GM12878 (cell line): ENCODE measurements at regions not wholly inside any gene's neighbourhood (a gene's known extent, or its start where the extent isn't known, plus 50 kb on each side); places are given as distances from the start of the nearest gene placed in this dataset.

ENCODE experiments used
- ATAC-seq: fragments of 200-7000 bp; cut with Tn5 transposase; 3 replicates; pipeline ENCODE4 v1.9.1; 2020; ENCODE audit warnings: mild to moderate bottlenecking, moderate library complexity
- BruUV-seq: library from RNA; stranded (reverse); fragments of 400-500 nt; replicated peaks from 2 replicates; lab custom pipeline; 2021; lab: Mats Ljungman, UMichigan
- CTCF ChIA-PET: fragments of 300-600 bp; sonication (Branson Sonifier 250); formaldehyde crosslinking; extraction: SDS; loops from one replicate; lab custom pipeline; 2021; ENCODE audit warnings: inconsistent platforms; lab: Yijun Ruan, JAX
- POLR2A ChIA-PET: fragments of 350-600 bp; formaldehyde crosslinking; extraction: SDS; loops from one replicate; lab custom pipeline; 2021; ENCODE audit warnings: inconsistent platforms; lab: Charles Lee
- RAD21 ChIA-PET: fragments of 300-600 bp; sonication (Branson Sonifier 250); formaldehyde crosslinking; loops from one replicate; lab custom pipeline; 2023; ENCODE audit warnings: antibody characterized with exemption; ENCODE audit not compliant: unreplicated experiment; lab: Charles Lee
- SMC1A ChIA-PET: fragments of 300-600 bp; sonication (Branson Sonifier 250); formaldehyde crosslinking; loops from one replicate; lab custom pipeline; 2023; ENCODE audit not compliant: unreplicated experiment, uncharacterized antibody; lab: Charles Lee
- DNase-seq: peaks from one replicate; pipeline ENCODE4 v3.0.0-alpha.2; 2011; ENCODE audit warnings: low read depth, low spot score
- FAIRE-seq: peaks from 3 replicates; lab custom pipeline; 2011; peaks lifted over from hg19 to GRCh38; lab: Jason Lieb, UNC
- H2AFZ ChIP-seq: 2 replicates; pipeline ENCODE4 v1.6.0; 2011; ENCODE audit warnings: low read depth, low read length, control low read depth; ENCODE audit not compliant: control insufficient read depth
- H3K27ac ChIP-seq: 2 replicates; pipeline ENCODE4 v1.5.1; 2011; ENCODE audit warnings: control low read depth; ENCODE audit not compliant: control insufficient read depth, insufficient read depth
- H3K27me3 ChIP-seq, 2 experiments: replicated peaks in 1 of 2; 2 replicates each; pipeline versions ENCODE4 v1.6.0 to v1.6.1; 2011; ENCODE audit warnings: low read length in 1 of 2; ENCODE audit not compliant: control insufficient read depth in 2 of 2, insufficient read depth in 2 of 2
- H3K36me3 ChIP-seq, 2 experiments: 2 replicates each; pipeline ENCODE4 v1.5.1; 2011; ENCODE audit warnings: low read length in 1 of 2; ENCODE audit not compliant: control insufficient read depth in 2 of 2, insufficient read depth in 2 of 2
- H3K4me1 ChIP-seq: 2 replicates; pipeline ENCODE4 v1.6.1; 2011; ENCODE audit warnings: mild to moderate bottlenecking, low read length, moderate library complexity, mixed read lengths; ENCODE audit not compliant: control insufficient read depth, insufficient read depth
- H3K4me2 ChIP-seq: 2 replicates; pipeline ENCODE4 v1.6.0; 2011; ENCODE audit warnings: control low read depth; ENCODE audit not compliant: control insufficient read depth, insufficient read depth
- H3K4me3 ChIP-seq: fragments of 200-600 bp; sonication (generic); 2 replicates; pipeline ENCODE4 v1.5.1; 2016
- H3K79me2 ChIP-seq: 2 replicates; pipeline ENCODE4 v1.6.0; 2011; ENCODE audit warnings: low read length; ENCODE audit not compliant: control insufficient read depth, insufficient read depth
- H3K9ac ChIP-seq: 2 replicates; pipeline ENCODE4 v1.8.0; 2011; ENCODE audit warnings: low read length, control low read depth, mixed read lengths; ENCODE audit not compliant: control insufficient read depth, insufficient read depth
- H3K9me3 ChIP-seq: replicated peaks from 3 replicates; pipeline ENCODE4 v1.5.1; 2011; ENCODE audit warnings: mild to moderate bottlenecking, low read length; ENCODE audit not compliant: control insufficient read depth, insufficient read depth
- H4K20me1 ChIP-seq: 2 replicates; pipeline ENCODE4 v1.6.0; 2011; ENCODE audit not compliant: control insufficient read depth, insufficient read depth
- CBFB ChIP-seq: IDR thresholded peaks from 2 replicates; pipeline ENCODE4 v1.6.1; 2016; ENCODE audit warnings: antibody characterized with exemption, low read depth
- IKZF2 ChIP-seq, 2 experiments: fragments of 450-650 bp; IDR thresholded peaks; 2 replicates each; pipeline ENCODE4 v1.6.1; 2017; ENCODE audit warnings: mild to moderate bottlenecking in 2 of 2, moderate library complexity in 2 of 2
- KAT2A ChIP-seq: conservative IDR thresholded peaks from 2 replicates; pipeline ENCODE4 v1.6.1; 2011; ENCODE audit warnings: low read depth, low read length; ENCODE audit not compliant: control insufficient read depth
- LARP7 ChIP-seq: fragments of 450-650 bp; IDR thresholded peaks from 2 replicates; pipeline ENCODE4 v1.6.1; 2017; ENCODE audit warnings: mild to moderate bottlenecking
- MYB ChIP-seq: fragments of 150-350 bp; IDR thresholded peaks from 2 replicates; pipeline ENCODE4 v1.6.1; 2014; ENCODE audit warnings: mild to moderate bottlenecking, low read depth, low read length, borderline replicate concordance
- NR2C2 ChIP-seq: IDR thresholded peaks from 2 replicates; pipeline ENCODE4 v1.6.1; 2011; ENCODE audit warnings: borderline replicate concordance, low read depth; ENCODE audit not compliant: control insufficient read depth, insufficient read length
- NRF1 ChIP-seq: conservative IDR thresholded peaks from 2 replicates; pipeline ENCODE4 v1.6.1; 2011; ENCODE audit warnings: mild to moderate bottlenecking, low read depth, low read length, improper control_type of control experiment
- PML ChIP-seq: IDR thresholded peaks from 2 replicates; pipeline ENCODE4 v1.6.1; 2012; ENCODE audit warnings: low read length, inconsistent platforms
- WRNIP1 ChIP-seq: IDR thresholded peaks from 2 replicates; pipeline ENCODE4 v1.6.1; 2011; ENCODE audit warnings: low read depth, low read length, improper control_type of control experiment, borderline replicate concordance
- ZNF24 ChIP-seq: fragments of 450-650 bp; IDR thresholded peaks from 2 replicates; pipeline ENCODE4 v1.6.1; 2017; ENCODE audit warnings: antibody characterized with exemption, mild to moderate bottlenecking
- WGBS: methylation state at CpG from one replicate; pipeline ENCODE4 v1.1.6; 2016; ENCODE audit warnings: low lambda C conversion rate; ENCODE audit not compliant: insufficient replicate concordance, insufficient coverage; ENCODE audit errors: missing lambda C conversion rate; 5-methylcytosine and 5-hydroxymethylcytosine counted together
- in situ Hi-C: fragments of 300-500 bp; cut with MboI; formaldehyde crosslinking; loops from 9 replicates; pipeline ENCODE4 v1.14.3; 2018; ENCODE audit warnings: mixed read lengths
- intact Hi-C: fragments of 100-400 bp; cut with micrococcal nuclease; formaldehyde crosslinking; loops from one replicate; pipeline ENCODE4 v1.14.2; 2022; ENCODE audit not compliant: unreplicated experiment
- TF ChIP-seq, protein P1 (sequence below): fragments of 450-650 bp; IDR thresholded peaks from 2 replicates; pipeline ENCODE4 v1.6.1; 2017; ENCODE audit warnings: antibody characterized with exemption, mild to moderate bottlenecking, moderate library complexity
- TF ChIP-seq, protein P2 (sequence below): IDR thresholded peaks from 2 replicates; pipeline ENCODE4 v1.6.1; 2012; ENCODE audit warnings: low read depth, low read length, improper control_type of control experiment
- TF ChIP-seq, protein P3 (sequence below): fragments of 450-650 bp; formaldehyde crosslinking; IDR thresholded peaks from 2 replicates; pipeline ENCODE4 v1.4.0; 2022; ENCODE audit warnings: mild to moderate bottlenecking, moderate library complexity

DNA sequence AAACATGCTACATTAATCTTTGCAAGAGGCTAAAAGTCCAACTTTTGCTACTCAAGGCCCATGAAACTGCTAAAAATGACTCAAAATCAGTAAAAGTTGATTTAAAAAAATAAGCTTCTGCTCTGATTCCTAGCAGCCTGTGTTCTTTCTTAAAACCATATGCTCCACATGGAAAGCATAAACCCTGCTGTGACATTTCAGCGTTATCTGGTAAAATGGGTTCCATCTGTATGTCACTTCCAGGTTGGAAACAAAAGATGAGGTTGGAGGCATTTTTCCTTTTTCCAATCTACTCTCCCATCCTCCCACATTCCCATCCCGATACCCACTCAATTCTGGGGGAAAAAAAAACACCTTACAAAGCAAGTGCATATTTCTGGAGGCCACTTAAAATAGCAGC is 439.5 kb downstream of the NEBL start:
- Histone ChIP-seq H2AFZ (no peak overlapping the region), H3K9ac (no peak overlapping the region), H3K79me2 (no peaks in the 10 kb centered on the region), H3K27me3 (no peaks in the 10 kb centered on the region), H3K4me2 (no peak overlapping the region), H4K20me1 (no peaks in the 10 kb centered on the region), H3K9me3 (no peaks in the 10 kb centered on the region), H3K27ac (no peak overlapping the region), H3K4me1 (no peaks in the 10 kb centered on the region), H3K4me3 (no peak overlapping the region), H3K36me3 (no peaks in the 10 kb centered on the region)
- intact Hi-C loops (no loop called here), in situ Hi-C loops (no loop called here)
- DNase-seq = no peak
- no peak for ATAC-seq
- TF ChIP-seq NR2C2 (no peak), CBFB (no peak), LARP7 (no peak), WRNIP1 (no peak), KAT2A (no peak), IKZF2 (IDR thresholded peaks at IDR 0.05) (no peak), ZNF24 (no peak), NRF1 (no peak), PML (no peak), MYB (no peak)
- TF ChIP-seq, protein P1, sequence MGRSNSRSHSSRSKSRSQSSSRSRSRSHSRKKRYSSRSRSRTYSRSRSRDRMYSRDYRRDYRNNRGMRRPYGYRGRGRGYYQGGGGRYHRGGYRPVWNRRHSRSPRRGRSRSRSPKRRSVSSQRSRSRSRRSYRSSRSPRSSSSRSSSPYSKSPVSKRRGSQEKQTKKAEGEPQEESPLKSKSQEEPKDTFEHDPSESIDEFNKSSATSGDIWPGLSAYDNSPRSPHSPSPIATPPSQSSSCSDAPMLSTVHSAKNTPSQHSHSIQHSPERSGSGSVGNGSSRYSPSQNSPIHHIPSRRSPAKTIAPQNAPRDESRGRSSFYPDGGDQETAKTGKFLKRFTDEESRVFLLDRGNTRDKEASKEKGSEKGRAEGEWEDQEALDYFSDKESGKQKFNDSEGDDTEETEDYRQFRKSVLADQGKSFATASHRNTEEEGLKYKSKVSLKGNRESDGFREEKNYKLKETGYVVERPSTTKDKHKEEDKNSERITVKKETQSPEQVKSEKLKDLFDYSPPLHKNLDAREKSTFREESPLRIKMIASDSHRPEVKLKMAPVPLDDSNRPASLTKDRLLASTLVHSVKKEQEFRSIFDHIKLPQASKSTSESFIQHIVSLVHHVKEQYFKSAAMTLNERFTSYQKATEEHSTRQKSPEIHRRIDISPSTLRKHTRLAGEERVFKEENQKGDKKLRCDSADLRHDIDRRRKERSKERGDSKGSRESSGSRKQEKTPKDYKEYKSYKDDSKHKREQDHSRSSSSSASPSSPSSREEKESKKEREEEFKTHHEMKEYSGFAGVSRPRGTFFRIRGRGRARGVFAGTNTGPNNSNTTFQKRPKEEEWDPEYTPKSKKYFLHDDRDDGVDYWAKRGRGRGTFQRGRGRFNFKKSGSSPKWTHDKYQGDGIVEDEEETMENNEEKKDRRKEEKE = no peak
- TF ChIP-seq, protein P2, sequence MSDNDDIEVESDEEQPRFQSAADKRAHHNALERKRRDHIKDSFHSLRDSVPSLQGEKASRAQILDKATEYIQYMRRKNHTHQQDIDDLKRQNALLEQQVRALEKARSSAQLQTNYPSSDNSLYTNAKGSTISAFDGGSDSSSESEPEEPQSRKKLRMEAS = no peak
- TF ChIP-seq, protein P3, sequence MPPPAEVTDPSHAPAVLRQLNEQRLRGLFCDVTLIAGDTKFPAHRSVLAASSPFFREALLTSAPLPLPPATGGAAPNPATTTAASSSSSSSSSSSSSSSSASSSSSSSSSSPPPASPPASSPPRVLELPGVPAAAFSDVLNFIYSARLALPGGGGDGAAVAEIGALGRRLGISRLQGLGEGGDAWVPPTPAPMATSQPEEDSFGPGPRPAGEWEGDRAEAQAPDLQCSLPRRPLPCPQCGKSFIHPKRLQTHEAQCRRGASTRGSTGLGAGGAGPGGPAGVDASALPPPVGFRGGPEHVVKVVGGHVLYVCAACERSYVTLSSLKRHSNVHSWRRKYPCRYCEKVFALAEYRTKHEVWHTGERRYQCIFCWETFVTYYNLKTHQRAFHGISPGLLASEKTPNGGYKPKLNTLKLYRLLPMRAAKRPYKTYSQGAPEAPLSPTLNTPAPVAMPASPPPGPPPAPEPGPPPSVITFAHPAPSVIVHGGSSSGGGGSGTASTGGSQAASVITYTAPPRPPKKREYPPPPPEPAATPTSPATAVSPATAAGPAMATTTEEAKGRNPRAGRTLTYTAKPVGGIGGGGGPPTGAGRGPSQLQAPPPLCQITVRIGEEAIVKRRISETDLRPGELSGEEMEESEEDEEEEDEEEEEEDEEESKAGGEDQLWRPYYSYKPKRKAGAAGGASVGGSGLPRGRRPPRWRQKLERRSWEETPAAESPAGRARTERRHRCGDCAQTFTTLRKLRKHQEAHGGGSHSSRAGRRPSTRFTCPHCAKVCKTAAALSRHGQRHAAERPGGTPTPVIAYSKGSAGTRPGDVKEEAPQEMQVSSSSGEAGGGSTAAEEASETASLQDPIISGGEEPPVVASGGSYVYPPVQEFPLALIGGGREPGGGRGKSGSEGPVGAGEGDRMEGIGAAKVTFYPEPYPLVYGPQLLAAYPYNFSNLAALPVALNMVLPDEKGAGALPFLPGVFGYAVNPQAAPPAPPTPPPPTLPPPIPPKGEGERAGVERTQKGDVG (CRISPR knock-in tag) = no peak
- FAIRE-seq = no peak
- SMC1A ChIA-PET = no interaction called here
- 21% methylated on average over 2 of the region's 2 CpGs for WGBS
- BruUV-seq = no TSS peak
- RAD21 ChIA-PET = no interaction called here
- POLR2A ChIA-PET = no interaction called here
- CTCF ChIA-PET = no interaction called here
